Caco-2 (cell line): ENCODE measurements at regions not wholly inside any gene's neighbourhood (a gene's known extent, or its start where the extent isn't known, plus 50 kb on each side); places are given as distances from the start of the nearest gene placed in this dataset.
A peak's percentile ranks its signal among the peaks of the same experiment; 100 is the strongest.

Source experiments
- BruUV-seq: library from RNA; stranded (reverse); fragments of 400-500 nt; replicated peaks from 2 replicates; lab custom pipeline; 2021; lab: Mats Ljungman, UMichigan
- CTCF ChIA-PET: fragments of 300-600 bp; sonication (Branson Sonifier 250); formaldehyde crosslinking; loops from one replicate; lab custom pipeline; 2022; ENCODE audit warnings: antibody characterized with exemption; lab: Charles Lee
- POLR2A ChIA-PET: fragments of 300-600 bp; sonication (Branson Sonifier 250); formaldehyde crosslinking; loops from one replicate; lab custom pipeline; 2022; ENCODE audit warnings: antibody characterized with exemption; lab: Charles Lee
- DNase-seq, 2 experiments: peaks; one replicate each; pipeline versions ENCODE4 v3.0.0 to v3.0.0-alpha.2; 2020 to 2022
- H3K27me3 ChIP-seq: replicated peaks from 2 replicates; pipeline ENCODE4 v1.6.0; 2011; ENCODE audit warnings: low read length; ENCODE audit not compliant: control insufficient read depth, insufficient read depth
- H3K36me3 ChIP-seq: 2 replicates; pipeline ENCODE4 v1.5.1; 2011; ENCODE audit warnings: low read length; ENCODE audit not compliant: control insufficient read depth, insufficient read depth
- H3K4me1 ChIP-seq: fragments of 250-450 bp; sonication (Bioruptor Pico); 2 replicates; pipeline ENCODE4 v1.5.1; 2020; ENCODE audit warnings: mild to moderate bottlenecking
- H3K4me3 ChIP-seq: 2 replicates; pipeline ENCODE4 v1.5.1; 2011; ENCODE audit warnings: low read depth, mild to moderate bottlenecking, control low read depth, low read length
- H3K9me3 ChIP-seq: fragments of 250-450 bp; sonication (Bioruptor Pico); 2 replicates; pipeline ENCODE4 v1.5.1; 2020; ENCODE audit warnings: mild to moderate bottlenecking, moderate library complexity
- H3K27ac Mint-ChIP-seq: one replicate; pipeline ENCODE4 v1.8.0; 2022; ENCODE audit warnings: mixed read lengths; ENCODE audit not compliant: unreplicated experiment
- H3K27me3 Mint-ChIP-seq: one replicate; pipeline ENCODE4 v1.8.0; 2022; ENCODE audit warnings: mixed read lengths; ENCODE audit not compliant: insufficient read depth, unreplicated experiment
- H3K36me3 Mint-ChIP-seq: one replicate; pipeline ENCODE4 v1.8.0; 2022; ENCODE audit warnings: mild to moderate bottlenecking, mixed read lengths; ENCODE audit not compliant: insufficient read depth, unreplicated experiment
- H3K4me1 Mint-ChIP-seq: one replicate; pipeline ENCODE4 v1.8.0; 2022; ENCODE audit warnings: low read depth, mixed read lengths; ENCODE audit not compliant: unreplicated experiment
- H3K4me3 Mint-ChIP-seq: one replicate; pipeline ENCODE4 v1.8.0; 2022; ENCODE audit warnings: mild to moderate bottlenecking, moderate library complexity, mixed read lengths; ENCODE audit not compliant: unreplicated experiment
- H3K9me3 Mint-ChIP-seq: one replicate; pipeline ENCODE4 v1.8.0; 2022; ENCODE audit warnings: mixed read lengths; ENCODE audit not compliant: unreplicated experiment
- intact Hi-C: fragments of 100-400 bp; cut with micrococcal nuclease; formaldehyde crosslinking; loops from one replicate; pipeline ENCODE4 v1.10.0; 2022; ENCODE audit not compliant: unreplicated experiment
- TF ChIP-seq, protein P1 (sequence below), 2 experiments: fragments of 200-600 bp in 1 of 2; IDR thresholded peaks; 1 replicate in 1 of 2; 2 replicates in 1 of 2; pipeline versions ENCODE4 v1.5.1 to v1.8.0; 2011 to 2022; ENCODE audit warnings: antibody characterized with exemption in 1 of 2, control low read depth in 1 of 2, inconsistent platforms in 1 of 2, low read depth in 1 of 2, low read length in 1 of 2, mild to moderate bottlenecking in 1 of 2, moderate library complexity in 1 of 2; ENCODE audit not compliant: insufficient read depth in 1 of 2, severe bottlenecking in 1 of 2, unreplicated experiment in 1 of 2

GRCh38 chr9:129380961-129381401, 202.9 kb upstream of the IER5L start:
- H3K9me3 ChIP-seq, result no peaks in the 10 kb centered on the region
- Mint-ChIP-seq H3K27me3 (no peaks in the 10 kb centered on the region), H3K9me3 (no peaks in the 10 kb centered on the region), H3K36me3 (no peaks in the 10 kb centered on the region), H3K4me3 (no peak overlapping the region), H3K4me1 (peaks cover 13% of the 10 kb centered on the region), H3K27ac (peak overlapping the region; percentile 82)
- CTCF ChIA-PET, result no interaction called here
- DNase-seq, result peak; percentile 38 to 62
- TF ChIP-seq, protein P1, sequence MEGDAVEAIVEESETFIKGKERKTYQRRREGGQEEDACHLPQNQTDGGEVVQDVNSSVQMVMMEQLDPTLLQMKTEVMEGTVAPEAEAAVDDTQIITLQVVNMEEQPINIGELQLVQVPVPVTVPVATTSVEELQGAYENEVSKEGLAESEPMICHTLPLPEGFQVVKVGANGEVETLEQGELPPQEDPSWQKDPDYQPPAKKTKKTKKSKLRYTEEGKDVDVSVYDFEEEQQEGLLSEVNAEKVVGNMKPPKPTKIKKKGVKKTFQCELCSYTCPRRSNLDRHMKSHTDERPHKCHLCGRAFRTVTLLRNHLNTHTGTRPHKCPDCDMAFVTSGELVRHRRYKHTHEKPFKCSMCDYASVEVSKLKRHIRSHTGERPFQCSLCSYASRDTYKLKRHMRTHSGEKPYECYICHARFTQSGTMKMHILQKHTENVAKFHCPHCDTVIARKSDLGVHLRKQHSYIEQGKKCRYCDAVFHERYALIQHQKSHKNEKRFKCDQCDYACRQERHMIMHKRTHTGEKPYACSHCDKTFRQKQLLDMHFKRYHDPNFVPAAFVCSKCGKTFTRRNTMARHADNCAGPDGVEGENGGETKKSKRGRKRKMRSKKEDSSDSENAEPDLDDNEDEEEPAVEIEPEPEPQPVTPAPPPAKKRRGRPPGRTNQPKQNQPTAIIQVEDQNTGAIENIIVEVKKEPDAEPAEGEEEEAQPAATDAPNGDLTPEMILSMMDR (IDR thresholded peaks at IDR 0.05; ENCODE audit: insufficient read depth in 1 of 2, low read depth in 1 of 2, low read length in 1 of 2, severe bottlenecking in 1 of 2, unreplicated experiment in 1 of 2), result no peak
- H3K27me3 ChIP-seq, result no peaks in the 10 kb centered on the region
- POLR2A ChIA-PET, result no interaction called here
- no TSS peak for BruUV-seq
- no peak overlapping the region for H3K4me3 ChIP-seq
- intact Hi-C loops, result no loop called here
- H3K36me3 ChIP-seq, result no peaks in the 10 kb centered on the region
- H3K4me1 ChIP-seq, result peaks cover 13% of the 10 kb centered on the region

GRCh38 chr9:129379886-129380285, 201.8 kb upstream of the IER5L start:
- no peak for DNase-seq
- H3K9me3 ChIP-seq, result no peaks in the 10 kb centered on the region
- CTCF ChIA-PET, result no interaction called here
- Mint-ChIP-seq H3K36me3 (no peaks in the 10 kb centered on the region), H3K27ac (no peak overlapping the region), H3K4me3 (no peak overlapping the region), H3K9me3 (no peaks in the 10 kb centered on the region), H3K27me3 (no peaks in the 10 kb centered on the region), H3K4me1 (peaks cover 13% of the 10 kb centered on the region)
- intact Hi-C loops, result no loop called here
- no peaks in the 10 kb centered on the region for H3K27me3 ChIP-seq
- no peaks in the 10 kb centered on the region for H3K36me3 ChIP-seq
- no peak overlapping the region for H3K4me3 ChIP-seq
- TF ChIP-seq, protein P1 (IDR thresholded peaks at IDR 0.05; ENCODE audit: insufficient read depth in 1 of 2, low read depth in 1 of 2, low read length in 1 of 2, severe bottlenecking in 1 of 2, unreplicated experiment in 1 of 2), result no peak
- POLR2A ChIA-PET, result no interaction called here
- BruUV-seq, result no TSS peak
- peaks cover 13% of the 10 kb centered on the region for H3K4me1 ChIP-seq

DNA sequence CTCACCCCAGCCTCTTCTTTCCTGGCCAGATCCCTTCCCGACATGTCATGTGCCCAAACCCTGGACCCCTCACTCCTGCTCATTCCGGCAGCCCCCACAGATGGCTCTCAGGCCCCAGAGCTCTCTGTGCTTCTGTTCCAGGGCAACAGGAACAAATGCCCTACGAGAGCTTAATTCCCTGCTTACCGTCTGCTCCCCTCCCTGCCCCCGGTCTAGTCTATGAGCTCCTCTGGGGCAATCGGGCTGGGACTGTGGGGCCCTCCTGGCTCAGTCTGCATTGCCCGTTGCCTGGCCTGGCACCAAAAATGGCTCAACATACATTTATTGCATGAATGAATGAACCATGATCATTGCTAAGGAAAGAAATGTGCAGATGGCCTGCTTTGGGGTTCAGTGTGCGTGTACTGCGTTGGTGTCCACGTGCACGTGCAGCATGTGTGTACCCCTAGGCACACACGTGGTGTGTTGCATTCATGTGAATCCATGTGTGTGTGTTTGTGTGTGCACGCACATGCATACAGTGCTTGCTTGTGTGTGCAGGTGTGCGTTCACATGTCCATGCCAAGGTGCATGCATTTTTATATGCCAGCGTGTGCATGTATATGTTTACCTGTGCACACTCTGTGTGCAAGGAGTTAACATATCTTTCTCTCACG, 201.2 kb upstream of the IER5L start:
- intact Hi-C loops, result no loop called here
- Mint-ChIP-seq H3K4me3 (no peak overlapping the region), H3K27me3 (no peaks in the 10 kb centered on the region), H3K4me1 (peaks cover 13% of the 10 kb centered on the region), H3K9me3 (no peaks in the 10 kb centered on the region), H3K27ac (no peak overlapping the region), H3K36me3 (no peaks in the 10 kb centered on the region)
- peaks cover 13% of the 10 kb centered on the region for H3K4me1 ChIP-seq
- no peak for DNase-seq
- H3K9me3 ChIP-seq, result no peaks in the 10 kb centered on the region
- H3K36me3 ChIP-seq, result no peaks in the 10 kb centered on the region
- TF ChIP-seq, protein P1 (IDR thresholded peaks at IDR 0.05; ENCODE audit: insufficient read depth in 1 of 2, low read depth in 1 of 2, low read length in 1 of 2, severe bottlenecking in 1 of 2, unreplicated experiment in 1 of 2), result no peak
- no peaks in the 10 kb centered on the region for H3K27me3 ChIP-seq
- no peak overlapping the region for H3K4me3 ChIP-seq
- no TSS peak for BruUV-seq
- ChIA-PET CTCF (no interaction called here), POLR2A (no interaction called here)
